IPS-18c (cell line): ENCODE measurements at regions not wholly inside any gene's neighbourhood (a gene's known extent, or its start where the extent isn't known, plus 50 kb on each side); places are given as distances from the start of the nearest gene placed in this dataset.
"Not testable (repeated sequence)": the region's sequence is repeated elsewhere in the genome, so short reads cannot be mapped to it uniquely, and the experiment has no call there.

ENCODE experiments used
- H3K4me3 ChIP-seq: 2 replicates; pipeline ENCODE4 v1.7.0; 2013; ENCODE audit warnings: low read depth, mild to moderate bottlenecking, low read length, moderate library complexity; ENCODE audit not compliant: insufficient read depth
- H3K9me3 ChIP-seq: one replicate; pipeline ENCODE4 v1.6.1; 2013; ENCODE audit warnings: mild to moderate bottlenecking, low read length, moderate library complexity; ENCODE audit not compliant: control insufficient read depth, insufficient read depth

DNA sequence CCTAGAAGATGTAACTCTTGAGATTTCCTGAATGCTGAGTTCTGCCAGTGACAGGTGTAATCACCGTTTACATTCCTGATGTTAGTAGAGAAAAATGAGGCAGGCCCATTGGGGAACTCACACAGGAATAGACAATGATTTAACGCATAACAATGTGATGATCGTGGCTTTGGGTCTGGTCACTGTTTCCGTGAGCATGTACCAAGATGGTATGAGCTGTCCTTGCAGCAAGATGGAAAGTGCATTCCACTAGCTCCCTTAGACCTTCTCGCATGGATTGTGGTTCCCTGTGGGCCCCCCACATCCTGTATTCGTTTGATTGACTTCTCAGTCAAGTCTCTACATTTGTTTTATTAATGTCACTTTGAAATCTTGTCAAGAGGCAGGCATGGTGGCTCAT is 124.0 kb upstream of the DAP start:
- peaks cover 2% of the 10 kb centered on the region for H3K9me3 ChIP-seq

DNA sequence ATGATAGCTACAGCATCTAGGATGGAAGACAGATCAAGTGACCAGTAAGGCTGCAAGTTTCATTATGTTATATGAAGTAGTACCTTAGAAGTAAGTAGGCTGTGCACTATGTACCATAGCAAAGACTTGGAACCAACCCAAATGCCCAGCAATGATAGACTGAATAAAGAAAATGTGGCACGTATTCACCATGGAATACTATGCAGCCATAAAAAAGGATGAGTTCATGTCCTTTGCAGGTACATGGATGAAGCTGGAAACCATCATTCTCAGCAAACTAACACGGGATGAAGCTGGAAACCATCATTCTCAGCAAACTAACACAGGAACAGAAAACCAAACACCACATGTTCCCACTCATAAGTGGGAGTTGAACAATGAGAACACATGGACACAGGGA is 122.9 kb upstream of the DAP start:
- not testable (repeated sequence) for H3K4me3 ChIP-seq

More for the DNA sequence above, 124.0 kb upstream of the DAP start:
- H3K4me3 ChIP-seq: no peak overlapping the region

DNA sequence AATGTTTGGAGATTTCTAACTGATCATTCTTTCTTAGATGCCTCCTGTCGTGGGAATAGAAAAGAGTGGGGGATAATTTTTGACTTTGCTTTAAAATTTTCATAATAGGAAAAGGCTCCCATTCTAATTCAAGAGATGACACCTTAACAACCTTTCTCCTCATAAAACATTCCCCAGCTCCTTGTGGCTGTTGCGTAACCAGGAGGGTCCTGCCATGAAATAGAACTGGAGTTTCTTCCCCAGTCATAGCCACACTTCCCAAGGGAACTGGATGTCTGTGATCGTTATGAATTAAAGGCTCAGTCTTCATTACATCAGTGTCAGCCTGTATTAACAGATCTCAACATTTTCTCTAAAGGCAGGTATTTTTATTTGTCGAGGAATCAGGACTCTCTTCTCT is 119.9 kb upstream of the DAP start:
- H3K9me3 ChIP-seq: no peaks in the 10 kb centered on the region

More for the DNA sequence above, 122.9 kb upstream of the DAP start:
- not testable (repeated sequence) for H3K9me3 ChIP-seq

DNA sequence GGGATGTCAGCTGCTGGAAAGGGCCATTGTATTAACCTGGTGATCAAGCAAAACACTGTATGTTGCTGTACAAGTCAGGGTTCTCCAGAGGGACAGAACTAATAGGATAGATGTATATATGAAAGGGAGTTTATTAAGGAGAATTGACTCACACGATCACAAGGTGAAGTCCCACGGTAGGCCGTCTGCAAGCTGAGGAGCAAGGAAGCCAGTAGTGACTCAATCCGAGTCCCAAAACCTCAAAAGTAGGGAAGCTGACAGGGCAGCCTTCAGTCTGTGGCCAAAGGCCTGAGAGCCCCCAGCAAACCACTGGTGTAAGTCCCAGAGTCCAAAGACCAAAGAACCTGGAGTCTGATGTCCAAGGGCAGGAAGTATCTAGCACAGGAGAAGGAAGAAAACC is 116.0 kb upstream of the DAP start:
- not testable (repeated sequence) for H3K9me3 ChIP-seq, H3K4me3 ChIP-seq

More for the DNA sequence above, 119.9 kb upstream of the DAP start:
- no peak overlapping the region for H3K4me3 ChIP-seq

DNA sequence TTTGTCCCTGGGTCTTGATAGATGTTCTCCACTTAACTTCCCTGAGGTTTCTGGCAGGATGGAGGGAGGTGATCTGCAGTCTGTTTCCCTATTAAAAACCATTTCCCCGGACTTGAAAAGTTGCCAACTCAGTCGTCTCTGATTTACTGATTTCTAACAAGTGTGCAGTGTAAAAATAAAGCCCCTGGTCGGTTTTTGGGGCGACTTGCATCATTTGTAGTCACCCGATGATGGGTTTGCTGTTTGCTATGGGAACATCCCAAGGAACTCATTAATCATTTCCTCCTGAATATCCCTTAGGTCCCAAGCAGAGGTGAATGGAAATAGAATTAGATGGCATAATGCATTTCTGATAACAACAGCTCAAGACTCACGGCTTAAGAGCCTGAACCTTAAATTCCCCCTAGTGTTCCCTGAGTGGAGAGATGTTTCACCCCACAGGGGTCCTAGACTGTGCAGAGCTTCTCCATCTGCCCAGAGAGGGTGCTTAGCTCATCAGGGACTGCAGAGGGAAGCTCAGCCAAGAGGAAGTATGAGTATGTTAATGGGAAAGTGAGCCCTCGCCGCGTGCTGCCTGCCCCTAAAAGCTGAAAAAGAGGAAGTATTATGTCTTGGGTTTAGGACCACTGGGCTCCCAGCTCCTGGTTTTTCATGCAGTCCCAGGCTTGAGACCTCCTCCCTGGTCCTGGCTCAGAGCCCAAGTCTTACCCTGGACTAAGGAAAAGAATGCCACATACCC is 115.1 kb upstream of the DAP start:
- Histone ChIP-seq H3K4me3 (no peak overlapping the region), H3K9me3 (no peaks in the 10 kb centered on the region)

DNA sequence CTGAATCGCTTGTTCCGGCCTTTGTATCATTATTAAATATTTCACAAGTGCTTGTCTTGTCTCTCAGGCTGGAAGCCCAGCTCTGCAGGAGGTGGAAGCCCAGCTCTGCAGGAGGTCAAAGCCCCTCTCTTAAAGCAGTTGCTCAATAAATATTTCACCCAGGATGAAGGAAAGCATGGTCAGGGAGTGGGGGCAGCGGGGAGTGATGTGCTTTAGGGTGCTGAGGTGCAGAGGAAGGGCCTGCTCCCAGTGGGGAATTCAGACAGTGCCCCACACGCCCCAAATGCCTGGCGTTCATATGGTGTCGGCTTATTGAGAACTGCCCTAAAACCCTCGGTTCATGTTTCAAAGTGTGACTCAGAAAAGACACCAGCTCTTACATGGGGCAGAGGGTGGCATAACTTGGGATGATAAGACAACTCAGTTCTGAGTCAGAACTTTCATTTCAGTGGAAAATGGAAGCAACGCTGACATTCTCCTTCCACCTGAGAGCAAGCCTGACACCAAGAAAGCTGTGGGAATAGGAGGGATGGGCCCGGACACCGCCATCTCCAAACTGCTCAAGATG is 114.3 kb upstream of the DAP start:
- Histone ChIP-seq H3K4me3 (no peak overlapping the region), H3K9me3 (no peaks in the 10 kb centered on the region)

DNA sequence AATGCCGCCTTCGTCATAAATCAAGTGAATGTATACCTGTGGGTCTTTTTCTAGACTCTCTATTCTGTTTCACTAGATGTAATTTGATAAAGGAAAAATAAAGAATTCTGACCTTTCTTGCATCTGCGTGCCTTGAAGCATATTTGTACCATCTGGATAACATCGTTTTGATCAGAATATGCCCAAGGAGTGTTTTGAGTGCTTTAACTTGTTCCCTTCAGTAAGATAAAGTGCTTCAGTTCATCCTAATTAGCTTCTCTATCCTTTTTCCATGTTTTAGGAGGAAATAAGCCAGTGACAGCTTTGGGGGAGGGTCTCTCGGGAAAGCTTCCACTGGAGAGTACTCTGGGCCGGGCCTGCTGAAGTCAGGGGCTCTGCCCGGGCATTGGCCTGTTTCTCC is 113.5 kb upstream of the DAP start:
- Histone ChIP-seq H3K9me3 (no peaks in the 10 kb centered on the region), H3K4me3 (no peak overlapping the region)

DNA sequence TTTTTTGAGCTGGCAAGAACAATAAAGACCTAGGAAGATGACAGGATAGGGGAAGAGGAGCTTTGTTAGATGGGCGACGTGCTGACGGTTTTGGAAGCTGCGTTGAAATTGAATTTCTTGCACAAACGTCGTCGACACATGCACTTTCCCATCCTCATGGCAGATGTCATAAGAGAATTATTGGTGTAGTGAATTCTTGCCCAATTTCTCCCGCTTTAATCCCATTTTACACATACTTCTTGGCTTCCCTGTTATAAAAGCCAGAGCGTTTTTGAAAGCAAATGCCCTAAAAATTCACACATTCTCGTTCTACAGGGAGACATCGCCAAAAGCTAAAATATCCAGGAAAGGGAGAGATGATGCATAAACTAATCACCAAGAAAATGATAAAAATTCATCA is 109.8 kb upstream of the DAP start:
- Histone ChIP-seq H3K9me3 (no peaks in the 10 kb centered on the region), H3K4me3 (no peak overlapping the region)

DNA sequence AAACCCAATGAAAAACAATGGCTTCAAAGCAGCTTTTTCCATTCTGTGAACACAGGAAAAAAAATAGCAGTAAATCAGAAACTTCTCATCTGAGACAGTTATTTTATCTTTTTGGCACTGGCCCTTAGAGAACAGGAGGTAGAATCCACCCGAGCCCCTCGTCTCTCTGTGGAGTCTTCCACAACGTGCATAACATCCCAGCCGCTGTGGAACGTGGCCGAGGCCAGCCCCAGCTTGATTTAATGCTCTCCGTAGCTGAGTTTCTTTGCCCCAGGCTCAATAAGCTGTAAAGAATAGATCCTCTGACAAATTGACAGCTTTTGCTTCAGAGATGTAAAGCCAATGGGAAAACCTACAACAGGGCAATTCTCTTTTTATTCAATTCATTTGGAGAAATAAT is 107.9 kb upstream of the DAP start:
- no peak overlapping the region for H3K4me3 ChIP-seq
- H3K9me3 ChIP-seq: no peaks in the 10 kb centered on the region

DNA sequence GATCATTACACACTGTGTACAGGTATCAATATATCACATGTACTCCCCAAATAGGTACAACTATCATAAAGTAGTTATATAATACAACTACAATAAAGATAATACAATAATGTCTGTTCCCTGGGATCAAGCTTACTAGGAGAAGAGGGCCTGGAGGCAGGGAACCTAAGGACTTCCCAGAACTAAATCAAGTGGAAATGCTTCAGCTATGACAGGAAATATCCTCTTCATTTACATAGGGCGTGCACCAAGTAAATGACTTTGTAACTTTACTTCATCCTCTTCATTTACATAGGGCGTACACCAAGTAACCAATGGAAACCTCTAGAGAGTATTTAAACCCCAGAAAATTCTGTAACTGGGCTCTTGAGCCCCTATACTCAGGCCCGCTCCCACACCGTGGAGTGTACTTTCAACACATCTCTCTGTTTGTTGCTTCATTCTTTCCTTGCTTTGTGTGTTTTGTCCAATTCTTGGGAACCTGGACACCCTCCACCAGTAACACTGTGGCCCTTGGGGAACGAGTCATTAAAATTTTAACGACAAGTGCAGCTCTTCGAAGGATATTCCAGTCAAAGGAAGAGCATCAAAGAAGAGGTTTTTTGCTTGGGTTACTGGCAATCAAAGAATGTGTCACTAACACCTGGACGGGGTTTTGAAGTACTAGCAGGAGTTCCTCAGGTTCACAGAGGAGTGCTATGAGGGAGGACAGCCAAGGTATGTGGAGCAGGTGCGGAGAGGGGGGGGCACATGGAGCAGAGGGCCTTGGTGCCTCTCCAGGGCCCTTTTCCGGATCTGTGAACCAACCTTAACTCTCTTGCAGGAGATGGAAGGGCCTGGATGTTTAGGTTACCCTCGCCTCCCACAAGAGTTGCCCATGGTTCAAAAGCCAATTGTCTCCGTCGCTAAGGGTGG is 106.6 kb upstream of the DAP start:
- Histone ChIP-seq H3K9me3 (no peaks in the 10 kb centered on the region), H3K4me3 (no peak overlapping the region)

DNA sequence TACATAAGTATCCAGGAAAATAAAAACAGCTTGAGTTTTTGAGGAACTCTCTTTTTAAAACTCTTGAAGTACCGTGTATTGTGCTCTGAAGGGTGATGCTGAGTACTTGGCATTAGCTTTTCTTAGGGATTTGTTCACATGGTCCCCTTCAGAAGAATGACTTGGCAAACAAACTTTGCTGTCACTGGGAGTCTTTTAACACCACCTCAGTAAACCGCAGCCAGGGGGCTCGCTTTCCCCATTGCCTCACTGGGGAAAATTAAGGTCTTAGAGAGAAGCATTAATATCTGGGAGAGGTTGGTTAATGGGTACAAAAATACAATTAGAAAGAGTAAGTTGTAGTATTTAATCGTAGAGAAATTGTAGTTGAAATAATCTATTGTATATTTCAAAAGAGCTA is 105.9 kb upstream of the DAP start:
- Histone ChIP-seq H3K9me3 (no peaks in the 10 kb centered on the region), H3K4me3 (no peak overlapping the region)

DNA sequence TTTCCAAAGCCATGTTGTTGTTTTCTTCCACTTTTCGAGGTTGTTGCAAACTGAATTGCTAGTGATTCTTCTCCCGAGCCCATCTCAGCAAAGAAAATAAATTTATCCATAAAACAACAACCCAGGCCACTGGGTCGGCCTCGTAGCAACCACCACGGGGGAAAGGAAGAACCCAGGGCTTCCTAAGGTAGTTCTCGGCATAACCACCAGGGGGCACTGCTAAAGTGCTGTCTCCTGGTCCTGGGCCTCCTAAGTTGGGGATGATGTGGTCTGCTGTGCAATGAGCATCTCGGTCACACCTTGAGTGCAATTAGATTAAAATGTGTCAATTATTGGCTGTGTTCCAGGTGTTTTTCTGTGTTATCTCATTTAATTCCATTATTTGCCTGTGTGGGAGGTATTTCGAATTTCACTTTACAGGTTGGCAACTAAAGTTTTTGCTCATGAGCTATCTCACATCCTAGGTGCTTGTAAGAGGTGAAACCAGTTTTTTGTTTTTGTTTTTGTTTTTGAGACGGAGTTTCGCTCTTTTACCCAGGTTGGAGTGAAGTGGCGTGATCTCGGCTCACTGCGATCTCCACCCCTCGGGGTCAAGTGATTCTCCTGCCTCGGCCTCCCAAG is 102.8 kb upstream of the DAP start:
- no peaks in the 10 kb centered on the region for H3K9me3 ChIP-seq
- H3K4me3 ChIP-seq: no peak overlapping the region

DNA sequence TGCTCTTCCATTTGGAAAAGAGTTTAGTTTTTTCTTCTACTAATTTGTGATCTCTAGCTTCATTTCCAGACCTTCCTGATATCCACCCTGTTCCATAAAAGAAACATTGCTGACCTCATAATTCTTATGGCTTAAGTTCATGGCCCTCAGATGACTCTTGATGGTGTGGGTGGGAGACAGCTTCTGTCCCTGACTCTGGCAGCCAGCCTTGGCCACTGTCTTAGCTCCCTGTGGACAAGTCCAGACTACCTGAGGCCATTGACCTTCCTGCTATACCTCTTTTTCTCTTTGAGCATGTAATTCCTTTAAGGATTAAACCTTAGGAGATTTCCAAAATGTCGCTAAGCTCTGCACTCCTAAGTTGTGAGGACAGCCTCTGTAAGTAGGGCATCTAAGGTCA is 101.1 kb upstream of the DAP start:
- Histone ChIP-seq H3K4me3 (no peak overlapping the region), H3K9me3 (no peaks in the 10 kb centered on the region)

DNA sequence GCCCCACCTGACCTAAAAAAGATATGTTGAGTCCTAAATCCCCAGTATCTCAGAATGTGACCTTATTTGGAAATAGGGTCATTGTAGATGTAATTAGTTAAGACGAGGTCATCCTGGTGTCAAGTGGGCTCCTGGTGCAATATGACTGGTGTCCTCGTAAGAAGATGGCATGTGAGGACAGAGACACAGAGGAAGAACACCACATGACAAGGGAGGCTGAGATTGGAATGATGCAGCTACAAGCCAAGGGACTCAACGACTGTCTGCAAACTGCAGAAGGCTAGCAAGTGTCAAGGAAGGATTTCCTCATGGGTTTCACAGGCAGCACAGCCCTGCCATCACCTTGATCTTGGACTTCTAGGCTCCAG is 100.4 kb upstream of the DAP start:
- Histone ChIP-seq H3K9me3 (no peaks in the 10 kb centered on the region), H3K4me3 (no peak overlapping the region)

DNA sequence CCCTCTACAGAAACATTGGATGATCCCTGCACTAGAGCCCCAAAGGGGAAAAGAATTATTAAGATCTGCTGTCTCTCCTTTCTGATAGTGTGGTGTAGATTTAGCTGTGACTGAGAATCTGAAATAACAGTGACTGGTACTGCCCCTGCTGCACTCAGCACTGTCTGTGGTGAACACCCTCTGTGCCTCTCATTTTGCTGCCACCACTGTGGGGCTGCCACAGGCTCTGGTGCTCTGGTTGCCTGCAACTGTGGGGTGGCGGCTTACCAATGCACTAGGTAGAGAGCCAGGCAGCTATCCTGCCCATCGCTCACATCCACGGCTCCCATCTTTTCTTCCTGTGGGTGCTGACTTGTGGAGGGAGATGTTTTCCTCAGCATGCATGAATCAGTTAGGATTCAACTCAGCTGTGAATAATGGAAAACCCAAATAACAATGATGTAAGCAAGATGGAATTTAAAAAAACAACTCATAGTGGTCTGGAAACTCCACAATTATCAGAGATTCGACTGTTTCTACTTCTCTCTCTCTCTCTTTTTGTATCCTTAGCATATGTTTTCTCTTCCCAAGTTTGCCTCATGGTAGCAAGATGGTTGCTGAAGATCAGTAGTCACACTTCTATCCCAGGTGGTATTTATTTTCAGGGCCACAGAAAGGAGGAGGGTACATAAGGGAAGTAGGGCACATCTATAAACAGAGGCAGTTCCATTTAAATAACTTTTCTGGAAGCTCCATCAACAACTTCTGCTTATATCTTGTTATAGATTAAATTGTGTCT is 99.8 kb upstream of the DAP start:
- no peaks in the 10 kb centered on the region for H3K9me3 ChIP-seq
- H3K4me3 ChIP-seq: no peak overlapping the region

DNA sequence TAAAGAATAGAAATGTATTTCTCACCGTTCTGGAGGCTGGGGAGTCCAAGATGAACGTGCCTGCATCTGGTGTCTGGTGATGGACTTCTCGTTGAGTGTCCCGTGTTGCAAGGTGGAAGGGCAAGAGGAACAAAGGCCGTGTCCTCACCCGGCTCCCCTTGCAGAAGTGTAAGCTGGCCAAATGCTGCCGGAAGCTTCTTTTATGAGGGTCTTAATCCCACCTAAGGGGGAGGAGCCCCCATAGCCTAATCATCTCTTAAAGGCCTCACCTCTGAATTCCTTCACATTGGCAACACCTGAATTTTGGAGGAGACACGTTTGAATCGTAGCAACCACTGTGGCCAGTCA is 99.1 kb upstream of the DAP start:
- Histone ChIP-seq H3K9me3 (no peaks in the 10 kb centered on the region), H3K4me3 (no peak overlapping the region)
